ENCODE measurements at regions not wholly inside any gene's neighbourhood (a gene's known extent, or its start where the extent isn't known, plus 50 kb on each side); places are given as distances from the start of the nearest gene placed in this dataset.
A peak's percentile ranks its signal among the peaks of the same experiment; 100 is the strongest.

- intact Hi-C loops (cut with DNase I): loop anchor here (10.0 kb wide), 2 partner anchors 147 to 157 kb away; no protein-coding TSS in a partner anchor
- ATAC-seq: no peak
- DNase-seq: no peak
Observed at GRCh38 chr1:182147951-182148350, 86.4 kb upstream of the ZNF648 start.

- ATAC-seq (no peak), DNase-seq (no peak)
- intact Hi-C loops (cut with DNase I): loop anchor here (10.0 kb wide), 2 partner anchors 148 to 158 kb away; no protein-coding TSS in a partner anchor
Observed at GRCh38 chr1:182147136-182147820, 85.8 kb upstream of the ZNF648 start.

GRCh38 chr1:182146286-182146685 is 84.8 kb upstream of the ZNF648 start:
- DNase-seq (no peak), ATAC-seq (no peak)
- intact Hi-C loops (cut with DNase I): loop anchor here (10.0 kb wide), 2 partner anchors 149 to 159 kb away; no protein-coding TSS in a partner anchor

GRCh38 chr1:182145441-182145840 is 83.9 kb upstream of the ZNF648 start:
- intact Hi-C loops (cut with DNase I): loop anchor here (10.0 kb wide), 2 partner anchors 149 to 159 kb away; no protein-coding TSS in a partner anchor
- no peak for DNase-seq
- no peak for ATAC-seq

GRCh38 chr1:182144646-182145030 is 83.1 kb upstream of the ZNF648 start:
- DNase-seq (no peak), ATAC-seq (no peak)
- intact Hi-C loops (cut with DNase I): loop anchor here (5.0 to 10.0 kb wide), 3 partner anchors 57 to 160 kb away; no protein-coding TSS in a partner anchor

- ATAC-seq: peak; percentile 78 to 91
- peak; percentile 72 for DNase-seq
- intact Hi-C loops (cut with DNase I): loop anchor here (1.0 to 10.0 kb wide), 4 partner anchors 57 to 251 kb away; no protein-coding TSS in a partner anchor
Observed at GRCh38 chr1:182143825-182144645, 82.5 kb upstream of the ZNF648 start.

GRCh38 chr1:182143154-182143657 is 81.7 kb upstream of the ZNF648 start:
- intact Hi-C loops (cut with DNase I): loop anchor here (1.0 to 10.0 kb wide), 4 partner anchors 56 to 252 kb away; no protein-coding TSS in a partner anchor
- DNase-seq (peak; percentile 94), ATAC-seq (peak; percentile 76 to 79)

GRCh38 chr1:182142621-182143020 is 81.1 kb upstream of the ZNF648 start:
- no peak for ATAC-seq
- no peak for DNase-seq
- intact Hi-C loops (cut with DNase I): loop anchor here (1.0 to 10.0 kb wide), 4 partner anchors 55 to 253 kb away; no protein-coding TSS in a partner anchor

GRCh38 chr1:182141040-182141439 is 79.5 kb upstream of the ZNF648 start:
- intact Hi-C loops (cut with DNase I): loop anchor here (2.0 to 10.0 kb wide), 4 partner anchors 54 to 258 kb away; no protein-coding TSS in a partner anchor
- no peak for ATAC-seq
- DNase-seq: no peak

GRCh38 chr1:182139496-182139895 is 78.0 kb upstream of the ZNF648 start:
- ATAC-seq (no peak), DNase-seq (no peak)
- intact Hi-C loops (cut with DNase I): no loop called here

- intact Hi-C loops (cut with DNase I): no loop called here
- DNase-seq (no peak), ATAC-seq (no peak)
Observed at GRCh38 chr1:182137546-182137945, 76.0 kb upstream of the ZNF648 start.

GRCh38 chr1:182135946-182136345 is 74.4 kb upstream of the ZNF648 start:
- intact Hi-C loops (cut with DNase I): no loop called here
- DNase-seq (no peak), ATAC-seq (no peak)

- DNase-seq (no peak), ATAC-seq (no peak)
- intact Hi-C loops (cut with DNase I): no loop called here
Observed at GRCh38 chr1:182134257-182134656, 72.7 kb upstream of the ZNF648 start.

GRCh38 chr1:182133181-182133580 is 71.7 kb upstream of the ZNF648 start:
- ATAC-seq (no peak), DNase-seq (no peak)
- intact Hi-C loops (cut with DNase I): no loop called here

- intact Hi-C loops (cut with DNase I): no loop called here
- DNase-seq: no peak
- no peak for ATAC-seq
Observed at GRCh38 chr1:182129398-182129797, 67.9 kb upstream of the ZNF648 start.

- DNase-seq (no peak), ATAC-seq (no peak)
- intact Hi-C loops (cut with DNase I): no loop called here
Observed at GRCh38 chr1:182128502-182128901, 67.0 kb upstream of the ZNF648 start.

GRCh38 chr1:182127656-182128055 is 66.1 kb upstream of the ZNF648 start:
- DNase-seq (no peak), ATAC-seq (no peak)
- intact Hi-C loops (cut with DNase I): no loop called here

GRCh38 chr1:182126272-182126800 is 64.8 kb upstream of the ZNF648 start:
- intact Hi-C loops (cut with DNase I): no loop called here
- ATAC-seq (no peak), DNase-seq (no peak)

GRCh38 chr1:182122913-182123260 is 61.4 kb upstream of the ZNF648 start:
- intact Hi-C loops (cut with DNase I): no loop called here
- ATAC-seq (no peak), DNase-seq (no peak)

All from left cardiac atrium (tissue), 4 donors.